GM21390 (cell line): ENCODE measurements at regions not wholly inside any gene's neighbourhood (a gene's known extent, or its start where the extent isn't known, plus 50 kb on each side); places are given as distances from the start of the nearest gene placed in this dataset.

Experiments
- ATAC-seq: cut with Tn5 transposase; IDR thresholded peaks from one replicate; pipeline ENCODE4 v1.9.1; 2021; ENCODE audit not compliant: unreplicated experiment

GRCh38 chr16:51814617-51815016, 663.5 kb upstream of the SALL1 start:
- no peak for ATAC-seq

DNA sequence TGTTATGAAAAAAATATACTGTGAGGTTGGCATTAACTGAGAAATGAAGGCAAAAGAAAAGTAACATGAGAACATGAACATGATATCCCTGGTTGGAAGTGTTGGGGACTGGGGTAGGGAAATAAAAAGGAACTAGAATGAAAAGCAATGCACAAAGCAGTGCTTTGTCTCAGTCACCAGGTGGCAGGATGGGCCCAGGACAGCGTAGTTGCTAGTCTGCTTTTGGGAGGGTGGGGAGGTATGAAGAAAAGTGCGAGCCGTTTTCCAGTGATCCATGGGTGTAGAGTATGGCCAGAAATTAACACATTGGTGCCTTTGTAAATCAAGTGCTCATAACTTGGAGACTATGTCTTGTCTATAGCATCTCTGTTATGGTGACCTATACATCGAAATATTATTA, 662.5 kb upstream of the SALL1 start:
- ATAC-seq, result no peak

- ATAC-seq, result no peak
These were observed 661.9 kb upstream of the SALL1 start for GRCh38 chr16:51812945-51813344.

DNA sequence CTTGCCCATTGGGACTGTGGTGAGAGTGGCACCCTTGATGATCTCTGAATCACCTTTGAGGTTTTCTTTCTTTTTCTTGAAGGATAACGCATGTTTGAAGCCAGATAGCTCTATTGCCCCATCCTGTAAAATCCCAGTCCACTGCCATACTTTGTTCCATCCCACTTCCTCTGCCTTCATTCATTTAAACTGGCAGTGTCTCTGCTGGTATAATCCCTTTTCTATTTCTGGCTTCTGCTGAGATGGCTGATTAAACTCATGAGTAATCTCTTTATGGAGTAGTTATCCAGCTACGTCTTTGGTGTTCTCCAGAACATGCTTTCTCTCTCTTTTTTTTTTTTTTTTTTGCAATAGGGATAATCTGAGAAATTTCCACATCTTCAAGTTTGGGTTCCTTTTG, 656.5 kb upstream of the SALL1 start:
- ATAC-seq, result no peak

DNA sequence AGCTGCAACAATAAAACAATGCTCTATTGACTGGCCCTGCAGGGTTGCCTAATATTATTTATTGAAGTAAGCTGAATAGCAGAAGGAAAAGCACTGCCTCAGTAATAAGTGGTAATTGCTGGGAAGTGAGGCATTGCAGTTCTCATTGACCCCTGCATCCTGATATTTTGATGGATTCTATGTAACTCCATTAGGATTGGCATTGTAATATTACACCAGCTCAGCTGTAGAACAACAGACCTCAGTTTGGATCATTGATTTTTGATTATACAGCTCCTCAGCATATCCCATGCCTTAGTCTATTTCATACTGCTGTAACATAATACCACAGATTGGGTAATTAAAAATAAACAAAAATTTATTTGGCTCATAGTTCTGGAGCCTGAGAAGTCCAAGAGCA, 650.6 kb upstream of the SALL1 start:
- no peak for ATAC-seq

DNA sequence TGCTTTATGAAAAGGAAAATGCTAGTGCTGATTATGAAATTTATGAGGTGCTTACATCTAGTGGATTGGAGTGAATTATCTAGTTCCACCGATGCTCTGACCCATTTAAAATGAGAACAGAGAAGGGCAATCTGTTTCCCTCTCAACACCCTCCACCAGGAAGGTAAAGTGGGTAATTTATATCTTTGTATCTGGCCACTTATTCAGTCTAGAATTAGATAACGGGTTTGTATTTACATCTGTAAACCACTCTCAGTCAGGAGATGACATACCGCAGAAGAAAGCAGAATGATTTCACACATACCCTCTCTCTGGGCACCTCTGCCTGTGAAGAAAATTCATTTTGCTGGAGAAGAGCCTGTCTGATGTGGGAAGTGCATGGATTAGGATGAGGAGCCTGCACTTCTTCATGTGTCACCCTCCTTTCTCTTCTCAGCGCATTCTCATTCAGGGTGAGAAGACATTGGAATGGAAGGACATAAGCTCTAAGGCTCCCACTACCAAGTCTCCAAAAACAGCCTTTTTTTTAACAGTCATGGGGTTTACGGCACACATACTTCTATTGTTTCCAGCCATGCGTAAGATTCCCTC, 646.7 kb upstream of the SALL1 start:
- no peak for ATAC-seq

- ATAC-seq, result no peak
These were observed 628.2 kb upstream of the SALL1 start for GRCh38 chr16:51779240-51779639.

DNA sequence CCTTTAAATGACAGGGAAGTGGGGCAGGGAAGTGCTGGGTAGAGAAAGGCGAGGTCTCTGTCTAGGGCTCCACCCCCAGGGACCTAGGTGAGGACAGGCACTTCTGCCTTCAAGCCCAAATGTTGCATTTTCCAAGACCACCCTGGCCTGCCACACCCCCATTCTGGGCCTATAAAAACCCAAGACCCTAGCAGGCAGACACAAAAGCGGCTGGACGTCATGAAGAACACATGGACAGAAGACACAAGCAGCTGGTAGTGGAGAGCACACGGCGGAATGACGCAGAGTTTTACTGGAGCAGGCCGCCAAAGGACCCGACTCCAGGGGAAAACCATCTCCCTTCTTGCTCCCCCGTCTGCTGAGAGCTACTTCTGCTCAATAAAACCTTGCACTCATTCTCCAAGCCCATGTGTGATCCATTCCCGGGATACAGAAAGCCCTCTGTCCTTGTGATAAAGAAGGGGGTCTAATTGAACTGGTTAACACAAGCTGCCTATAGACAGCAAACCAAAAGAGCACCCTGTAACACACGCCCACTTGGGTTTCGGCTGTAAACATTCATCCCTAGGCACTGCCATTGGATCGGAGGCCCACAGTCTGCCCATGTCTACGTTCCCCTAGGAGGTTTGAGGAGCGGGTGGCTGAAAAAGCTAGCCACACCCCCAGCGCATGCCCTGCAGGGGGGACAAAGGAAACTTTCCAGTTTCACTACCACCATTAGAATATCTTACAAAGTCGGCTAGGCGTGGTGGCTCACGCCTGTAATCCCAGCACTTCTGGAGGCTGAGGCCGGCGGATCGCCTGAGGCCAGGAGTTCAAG, 622.2 kb upstream of the SALL1 start:
- no peak for ATAC-seq

DNA sequence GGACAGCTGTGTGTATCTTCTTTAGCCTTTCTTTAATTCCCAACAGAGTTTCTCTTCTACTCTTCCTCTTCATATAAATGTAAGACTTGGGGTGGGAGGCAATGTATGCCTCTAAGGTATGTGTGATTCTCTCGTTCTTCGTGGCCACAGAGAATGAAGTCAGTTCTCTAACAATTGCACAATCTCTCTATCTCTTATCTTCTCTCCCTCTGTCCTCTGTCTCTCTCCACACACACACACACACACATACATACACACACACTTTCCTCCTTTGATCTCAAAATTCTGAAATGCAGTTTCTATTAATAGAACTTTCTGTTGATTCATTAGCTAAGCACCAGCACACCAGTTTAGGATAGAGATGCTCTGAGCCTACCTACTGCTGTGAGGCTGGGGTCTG, 615.7 kb upstream of the SALL1 start:
- ATAC-seq, result no peak

DNA sequence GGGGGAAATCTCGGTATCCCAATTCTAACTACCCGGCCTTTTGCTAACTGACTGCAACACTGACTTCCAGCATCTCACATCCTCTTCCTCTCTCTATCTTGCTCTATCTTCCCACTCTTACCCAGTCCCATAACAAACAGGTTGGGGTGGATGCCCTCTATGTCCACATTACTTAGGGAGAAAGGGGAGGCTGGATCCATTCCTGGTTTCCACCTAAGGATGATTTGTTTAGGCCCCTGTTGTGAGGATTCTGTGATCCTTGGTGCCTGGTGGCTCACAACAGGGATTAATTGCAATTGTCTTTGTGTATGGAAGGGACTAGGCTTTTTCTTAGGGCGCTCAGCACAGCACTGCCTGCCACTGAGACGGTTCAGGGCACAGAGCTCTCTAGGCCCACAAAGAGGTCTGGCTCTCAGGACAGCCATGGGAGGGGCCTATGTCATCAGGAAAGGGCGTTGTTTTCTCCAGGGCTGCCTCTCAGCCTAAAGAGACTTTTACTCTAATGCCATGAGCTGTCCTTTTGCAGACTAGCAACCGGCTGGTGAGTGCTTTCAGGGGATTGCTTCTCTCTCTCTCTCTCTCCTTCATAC, 612.1 kb upstream of the SALL1 start:
- ATAC-seq, result no peak

- ATAC-seq, result peak; percentile 97
These were observed 611.3 kb upstream of the SALL1 start for GRCh38 chr16:51762081-51762996.

DNA sequence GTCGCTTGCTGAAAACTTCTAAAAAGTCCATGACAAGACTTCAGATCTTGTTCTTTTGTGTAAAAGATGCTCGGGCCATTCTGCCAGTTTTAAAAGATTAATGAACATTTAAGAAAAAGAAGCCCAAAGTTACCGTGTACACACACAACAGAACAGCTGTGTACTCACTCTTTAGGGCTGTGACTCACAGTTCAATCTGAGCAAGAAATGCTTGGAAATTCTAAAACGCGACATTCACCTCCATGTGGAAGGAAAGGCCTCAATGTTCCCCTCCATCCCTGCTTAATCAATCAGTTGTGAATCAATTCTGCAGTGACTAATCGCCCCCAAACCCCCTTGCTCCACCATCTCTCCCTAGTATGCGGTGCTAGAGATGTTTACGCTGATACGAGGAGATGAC, 609.9 kb upstream of the SALL1 start:
- no peak for ATAC-seq

DNA sequence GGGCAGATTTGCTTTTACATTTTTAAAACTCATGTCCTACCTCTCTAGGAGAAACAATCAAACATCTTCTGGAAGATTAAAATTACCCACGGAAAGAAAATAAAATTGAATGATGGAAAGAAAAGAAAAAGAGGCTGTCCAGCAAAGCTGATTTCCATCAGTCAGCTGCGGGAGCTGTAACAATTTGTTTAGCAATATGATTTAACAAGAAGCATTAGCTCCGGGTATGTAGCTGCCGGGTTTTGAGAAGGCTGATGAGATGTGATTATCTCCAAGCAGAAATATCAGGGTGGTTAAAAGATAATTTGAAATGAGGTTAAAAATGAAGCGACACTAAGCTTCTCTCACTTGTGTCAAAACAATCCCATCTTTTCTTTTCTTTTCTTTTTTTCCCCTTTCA, 608.9 kb upstream of the SALL1 start:
- ATAC-seq, result no peak

DNA sequence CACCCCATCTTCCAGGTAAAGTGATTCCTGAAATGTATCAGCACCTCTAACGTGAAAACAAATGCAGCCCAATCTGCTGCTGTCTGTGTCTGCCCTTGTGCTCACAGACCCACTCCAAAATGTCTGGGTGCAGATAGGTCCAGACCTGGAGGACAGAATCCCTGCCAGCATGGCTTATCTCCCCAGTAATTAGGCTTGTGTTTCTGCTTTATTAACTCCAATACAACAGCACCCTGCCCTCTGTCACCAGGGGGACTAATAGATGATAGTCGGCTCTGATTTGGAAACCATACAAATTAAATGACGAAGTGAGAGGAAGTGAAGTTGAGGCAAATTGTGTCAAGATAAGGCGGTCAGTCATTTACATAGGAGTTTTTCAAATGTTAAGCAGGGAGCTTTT, 608.3 kb upstream of the SALL1 start:
- ATAC-seq, result no peak

DNA sequence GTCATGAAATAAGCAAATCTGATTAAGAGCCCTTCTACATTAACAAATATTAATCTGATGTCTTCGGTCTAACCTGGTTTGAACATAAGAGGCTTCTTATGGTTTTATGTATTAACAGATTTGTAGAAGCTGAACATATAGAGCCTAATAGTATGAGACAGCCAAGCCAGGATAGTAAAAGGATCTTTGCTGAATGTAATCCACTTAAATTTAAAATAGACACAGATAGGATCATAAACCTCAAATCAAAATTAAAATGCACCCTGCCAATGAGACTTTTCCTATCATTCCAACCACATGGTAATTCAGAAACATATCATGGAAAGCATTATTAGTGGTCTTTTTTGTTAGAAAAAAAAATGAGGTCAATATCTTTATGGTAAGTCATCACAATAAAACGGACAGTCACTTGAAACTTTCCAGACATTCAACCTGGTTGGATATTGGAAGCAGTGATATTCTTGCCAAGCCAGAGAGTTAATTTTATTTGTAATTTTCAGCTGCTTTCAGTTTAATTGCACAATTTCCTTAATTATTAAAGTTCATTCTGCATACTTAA, 606.9 kb upstream of the SALL1 start:
- ATAC-seq, result no peak

GRCh38 chr16:51757505-51757904, 606.4 kb upstream of the SALL1 start:
- no peak for ATAC-seq

DNA sequence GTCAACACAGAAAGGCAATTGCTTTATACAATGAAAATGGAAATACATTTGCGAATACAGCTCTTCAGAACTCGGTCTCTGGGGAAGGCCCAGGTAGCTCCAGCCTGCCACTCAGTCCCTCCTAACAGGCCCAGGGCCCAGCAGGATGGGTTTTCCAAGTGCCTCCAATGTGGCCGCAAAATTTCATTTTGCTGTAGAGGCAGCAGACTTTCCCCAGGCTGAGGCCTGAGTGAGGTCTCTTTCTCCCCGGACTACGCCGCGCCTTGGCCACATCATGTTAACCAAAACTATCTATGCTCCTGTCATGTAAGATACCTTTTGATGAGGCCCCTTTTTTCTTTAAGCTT, 606.0 kb upstream of the SALL1 start:
- ATAC-seq, result no peak

- ATAC-seq, result no peak
These were observed 605.5 kb upstream of the SALL1 start for GRCh38 chr16:51756447-51757123.

GRCh38 chr16:51755577-51756355, 604.7 kb upstream of the SALL1 start:
- no peak for ATAC-seq

DNA sequence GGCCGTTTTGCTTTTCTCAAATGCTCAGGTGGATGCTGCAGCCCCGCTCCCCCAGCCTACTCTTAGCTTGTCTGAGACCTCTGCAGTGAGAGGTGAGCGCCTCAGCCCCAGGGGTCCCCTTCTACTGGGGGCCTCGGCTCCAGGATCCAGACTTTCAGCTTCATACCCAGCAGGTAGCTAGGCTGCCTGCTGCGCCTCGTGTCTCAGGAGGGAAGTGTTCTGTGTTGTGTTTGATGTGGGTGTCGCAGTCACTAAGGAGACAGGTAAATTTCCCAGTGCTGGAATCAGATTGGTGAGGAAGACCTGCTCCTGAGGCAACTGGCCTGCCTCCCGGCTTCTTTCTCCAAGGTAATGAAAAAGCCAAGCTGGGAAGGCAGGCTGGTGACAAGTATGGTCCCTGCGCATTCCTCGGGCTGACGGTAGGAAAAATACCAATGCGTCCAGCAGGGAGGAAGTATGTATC, 604.0 kb upstream of the SALL1 start:
- no peak for ATAC-seq
